SK-N-SH treated with all-trans-retinoic acid at 6 μM for 48 hours (cell line): ENCODE measurements at regions not wholly inside any gene's neighbourhood (a gene's known extent, or its start where the extent isn't known, plus 50 kb on each side); places are given as distances from the start of the nearest gene placed in this dataset.

Experiments
- ATAC-seq: fragments of 200-7000 bp; cut with Tn5 transposase; 3 replicates; pipeline ENCODE4 v1.9.1; 2020; ENCODE audit warnings: mild to moderate bottlenecking, moderate library complexity
- ARNTL ChIP-seq: fragments of 450-650 bp; formaldehyde crosslinking; IDR thresholded peaks from 2 replicates; pipeline ENCODE4 v1.5.0; 2020; ENCODE audit warnings: low read depth, mild to moderate bottlenecking, moderate library complexity, borderline replicate concordance
- BACH2 ChIP-seq: fragments of 250-450 bp; sonication (Bioruptor Pico); IDR thresholded peaks from 2 replicates; pipeline ENCODE4 v1.9.0; 2021; ENCODE audit warnings: mild to moderate bottlenecking, borderline replicate concordance
- CSRNP3 ChIP-seq: fragments of 250-450 bp; sonication (Bioruptor Pico); IDR thresholded peaks from 2 replicates; pipeline ENCODE4 v1.5.1; 2021; ENCODE audit warnings: mild to moderate bottlenecking, moderate library complexity
- GLIS3 ChIP-seq: fragments of 250-450 bp; sonication (Bioruptor Pico); IDR thresholded peaks from 2 replicates; pipeline ENCODE4 v1.5.0; 2020; ENCODE audit warnings: mild to moderate bottlenecking, moderate library complexity
- ISL1 ChIP-seq: fragments of 250-450 bp; sonication (Bioruptor Pico); IDR thresholded peaks from 2 replicates; pipeline ENCODE4 v2.1.2; 2022; ENCODE audit warnings: mild to moderate bottlenecking, moderate library complexity
- OSR1 ChIP-seq: fragments of 250-450 bp; sonication (Bioruptor Pico); IDR thresholded peaks from 2 replicates; pipeline ENCODE4 v1.8.0; 2022; ENCODE audit warnings: moderate library complexity, mild to moderate bottlenecking, inconsistent platforms
- PATZ1 ChIP-seq: fragments of 250-450 bp; sonication (Bioruptor Pico); IDR thresholded peaks from 2 replicates; pipeline ENCODE4 v1.8.0; 2020; ENCODE audit warnings: mild to moderate bottlenecking, moderate library complexity, borderline replicate concordance
- POU6F1 ChIP-seq: fragments of 250-450 bp; sonication (Bioruptor Pico); IDR thresholded peaks from 2 replicates; pipeline ENCODE4 v1.8.0; 2021; ENCODE audit warnings: low read depth, mild to moderate bottlenecking, moderate library complexity, borderline replicate concordance
- PPARA ChIP-seq: fragments of 250-450 bp; sonication (Bioruptor Pico); IDR thresholded peaks from 2 replicates; pipeline ENCODE4 v1.5.0; 2020; ENCODE audit warnings: mild to moderate bottlenecking, borderline replicate concordance
- RARB ChIP-seq: fragments of 250-450 bp; sonication (Bioruptor Pico); IDR thresholded peaks from 2 replicates; pipeline ENCODE4 v1.8.0; 2021; ENCODE audit warnings: mild to moderate bottlenecking, moderate library complexity
- SNAI2 ChIP-seq: fragments of 250-450 bp; sonication (Bioruptor Pico); IDR thresholded peaks from 2 replicates; pipeline ENCODE4 v1.5.0; 2020; ENCODE audit warnings: mild to moderate bottlenecking, moderate library complexity
- TCF4 ChIP-seq: fragments of 250-450 bp; sonication (Bioruptor Pico); IDR thresholded peaks from 2 replicates; pipeline ENCODE4 v1.8.0; 2021; ENCODE audit warnings: mild to moderate bottlenecking, moderate library complexity, borderline replicate concordance
- TOX ChIP-seq: fragments of 250-450 bp; sonication (Bioruptor Pico); IDR thresholded peaks from 2 replicates; pipeline ENCODE4 v1.8.0; 2021; ENCODE audit warnings: mild to moderate bottlenecking, moderate library complexity, borderline replicate concordance
- TSHZ2 ChIP-seq: fragments of 250-450 bp; sonication (Bioruptor Pico); IDR thresholded peaks from 2 replicates; pipeline ENCODE4 v1.5.0; 2020; ENCODE audit warnings: mild to moderate bottlenecking, moderate library complexity
- ZC3H10 ChIP-seq: fragments of 250-450 bp; sonication (Bioruptor Pico); IDR thresholded peaks from 2 replicates; pipeline ENCODE4 v1.5.1; 2021; ENCODE audit warnings: mild to moderate bottlenecking, moderate library complexity
- ZFP3 ChIP-seq: fragments of 250-450 bp; sonication (Bioruptor Pico); IDR thresholded peaks from 2 replicates; pipeline ENCODE4 v1.5.0; 2020; ENCODE audit warnings: mild to moderate bottlenecking, moderate library complexity
- ZFP30 ChIP-seq: fragments of 450-650 bp; formaldehyde crosslinking; IDR thresholded peaks from 2 replicates; pipeline ENCODE4 v1.5.0; 2022; ENCODE audit warnings: mild to moderate bottlenecking, moderate library complexity
- ZNF70 ChIP-seq: fragments of 450-650 bp; formaldehyde crosslinking; IDR thresholded peaks from 2 replicates; pipeline ENCODE4 v1.5.0; 2020; ENCODE audit warnings: mild to moderate bottlenecking, moderate library complexity
- ZNF8 ChIP-seq: fragments of 450-650 bp; formaldehyde crosslinking; IDR thresholded peaks from 2 replicates; pipeline ENCODE4 v1.5.0; 2020; ENCODE audit warnings: mild to moderate bottlenecking, moderate library complexity

- TF ChIP-seq ZFP30: no peak
- no peak for TF ChIP-seq ZNF8
- TF ChIP-seq ZFP3: no peak
- TF ChIP-seq ZC3H10: no peak
- no peak for TF ChIP-seq GLIS3 (CRISPR knock-in tag)
- no peak for TF ChIP-seq SNAI2
These were observed 347.8 kb upstream of the FRG1 start (continued) for GRCh38 chr4:189592890-189593289.

GRCh38 chr4:189597341-189597740 is 343.3 kb upstream of the FRG1 start:
- ATAC-seq: no peak
- TF ChIP-seq TSHZ2 (CRISPR knock-in tag): no peak
- TF ChIP-seq PATZ1 (CRISPR knock-in tag): no peak
- no peak for TF ChIP-seq PPARA (CRISPR knock-in tag)
- TF ChIP-seq ZNF8: no peak
- TF ChIP-seq ARNTL (CRISPR knock-in tag): no peak

- ATAC-seq: no peak
- TF ChIP-seq ZC3H10 (no peak), RARB (CRISPR knock-in tag) (no peak), OSR1 (no peak), ISL1 (CRISPR knock-in tag) (no peak), ZFP30 (no peak), TSHZ2 (CRISPR knock-in tag) (no peak), CSRNP3 (CRISPR knock-in tag) (no peak), SNAI2 (no peak), TCF4 (CRISPR knock-in tag) (no peak), ZNF70 (CRISPR knock-in tag) (no peak), TOX (no peak), BACH2 (no peak), PATZ1 (CRISPR knock-in tag) (no peak), PPARA (CRISPR knock-in tag) (no peak), POU6F1 (CRISPR knock-in tag) (no peak)
These were observed 340.4 kb upstream of the FRG1 start for GRCh38 chr4:189600264-189600663.
